Peyer's patch (tissue), 4 donors: ENCODE measurements at regions not wholly inside any gene's neighbourhood (a gene's known extent, or its start where the extent isn't known, plus 50 kb on each side); places are given as distances from the start of the nearest gene placed in this dataset.

Experiments used
- POLR2A ChIP-seq, 2 donors: fragments of 450-650 bp; IDR thresholded peaks; one replicate each; pipeline ENCODE4 v1.5.1; 2017; ENCODE audit warnings: antibody characterized with exemption in 2 of 2, mild to moderate bottlenecking in 2 of 2, moderate library complexity in 2 of 2
- TF ChIP-seq, protein P1 (sequence below), 6 experiments: fragments of 450-650 bp in 4 of 6; fragments of 200-600 bp in 2 of 6; sonication (generic) in 1 of 6; IDR thresholded peaks; one replicate each; pipeline ENCODE4 v1.5.1; 2017 to 2019; ENCODE audit warnings: antibody characterized with exemption in 6 of 6, mild to moderate bottlenecking in 3 of 6, moderate library complexity in 1 of 6

DNA sequence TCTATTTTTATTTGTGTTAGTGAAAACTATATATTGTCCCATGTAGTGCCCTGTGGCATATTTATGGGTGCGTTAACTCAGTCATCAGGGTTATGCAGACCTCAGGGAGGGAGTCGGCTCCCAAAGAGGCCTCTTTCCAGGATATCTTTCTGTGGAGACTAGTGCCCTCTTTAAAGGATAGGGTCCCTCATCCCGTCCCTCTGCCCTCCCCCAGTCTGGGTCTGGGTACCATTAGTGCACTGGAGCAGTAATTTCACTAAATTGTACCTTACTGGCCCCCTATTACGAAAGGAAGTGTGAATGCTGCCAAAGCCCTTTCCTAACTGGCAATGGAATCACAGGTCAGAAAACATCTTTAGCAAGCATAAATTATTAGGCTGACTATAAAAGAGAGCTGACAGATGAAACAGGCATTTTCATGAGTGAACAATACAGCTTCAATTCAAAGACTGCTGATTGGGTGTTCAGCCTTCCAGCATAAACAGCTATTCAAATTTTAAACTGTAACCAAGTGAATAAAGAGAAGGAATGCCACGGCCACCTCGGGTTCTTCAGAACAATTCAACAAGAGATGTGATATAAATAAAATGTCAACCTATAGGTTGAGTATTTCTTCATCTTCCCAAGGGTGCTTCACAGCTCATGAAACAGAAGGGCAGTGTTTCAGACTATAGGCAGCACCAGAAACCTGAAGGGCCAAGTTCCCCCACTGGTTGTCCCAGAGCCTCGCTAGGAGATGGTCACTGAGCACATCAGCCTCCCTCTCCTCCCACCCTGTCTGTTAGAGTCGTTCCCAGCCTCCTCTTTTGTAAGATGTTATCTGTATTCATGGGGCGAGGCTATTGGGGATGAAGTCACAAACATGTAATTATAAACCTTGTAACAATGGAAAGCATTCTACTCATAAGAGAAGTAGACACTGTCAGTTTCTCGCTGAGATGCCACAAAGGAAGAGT, 318.7 kb downstream of the TMEM161B start:
- TF ChIP-seq, protein P1, sequence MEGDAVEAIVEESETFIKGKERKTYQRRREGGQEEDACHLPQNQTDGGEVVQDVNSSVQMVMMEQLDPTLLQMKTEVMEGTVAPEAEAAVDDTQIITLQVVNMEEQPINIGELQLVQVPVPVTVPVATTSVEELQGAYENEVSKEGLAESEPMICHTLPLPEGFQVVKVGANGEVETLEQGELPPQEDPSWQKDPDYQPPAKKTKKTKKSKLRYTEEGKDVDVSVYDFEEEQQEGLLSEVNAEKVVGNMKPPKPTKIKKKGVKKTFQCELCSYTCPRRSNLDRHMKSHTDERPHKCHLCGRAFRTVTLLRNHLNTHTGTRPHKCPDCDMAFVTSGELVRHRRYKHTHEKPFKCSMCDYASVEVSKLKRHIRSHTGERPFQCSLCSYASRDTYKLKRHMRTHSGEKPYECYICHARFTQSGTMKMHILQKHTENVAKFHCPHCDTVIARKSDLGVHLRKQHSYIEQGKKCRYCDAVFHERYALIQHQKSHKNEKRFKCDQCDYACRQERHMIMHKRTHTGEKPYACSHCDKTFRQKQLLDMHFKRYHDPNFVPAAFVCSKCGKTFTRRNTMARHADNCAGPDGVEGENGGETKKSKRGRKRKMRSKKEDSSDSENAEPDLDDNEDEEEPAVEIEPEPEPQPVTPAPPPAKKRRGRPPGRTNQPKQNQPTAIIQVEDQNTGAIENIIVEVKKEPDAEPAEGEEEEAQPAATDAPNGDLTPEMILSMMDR (IDR thresholded peaks at IDR 0.05) = no peak
- no peak for TF ChIP-seq POLR2A (IDR thresholded peaks at IDR 0.05)
